A549 (cell line): ENCODE measurements at regions not wholly inside any gene's neighbourhood (a gene's known extent, or its start where the extent isn't known, plus 50 kb on each side); places are given as distances from the start of the nearest gene placed in this dataset.

Experiments used
- CBX2 ChIP-seq: fragments of 200-600 bp; sonication (generic); IDR thresholded peaks from 2 replicates; pipeline ENCODE4 v1.6.1; 2016; ENCODE audit warnings: low read depth, mild to moderate bottlenecking, borderline replicate concordance
- CEBPB ChIP-seq, 2 experiments: fragments of >200 bp in 1 of 2; sonication (Bioruptor Twin) in 1 of 2; formaldehyde crosslinking in 1 of 2; IDR thresholded peaks; 2 replicates each; pipeline ENCODE4 v1.6.1; 2012 to 2016
- CHD4 ChIP-seq: fragments of 200-600 bp; sonication (generic); IDR thresholded peaks from 2 replicates; pipeline ENCODE4 v1.6.1; 2016; ENCODE audit warnings: antibody characterized with exemption, mild to moderate bottlenecking, borderline replicate concordance
- CTCF ChIP-seq: fragments of >200 bp; sonication (Bioruptor Twin); formaldehyde crosslinking; IDR thresholded peaks from 3 replicates; pipeline ENCODE4 v1.5.1; 2016
- POLR2A ChIP-seq: IDR thresholded peaks from 2 replicates; pipeline ENCODE4 v1.6.1; 2012; ENCODE audit warnings: mild to moderate bottlenecking, low read length
- POLR2AphosphoS2 ChIP-seq: conservative IDR thresholded peaks from 2 replicates; pipeline ENCODE4 v1.6.1; 2012; ENCODE audit warnings: low read length, improper control_type of control experiment, inconsistent platforms
- RCOR1 ChIP-seq: fragments of 150-350 bp; IDR thresholded peaks from 2 replicates; pipeline ENCODE4 v1.6.1; 2014; ENCODE audit warnings: antibody characterized with exemption, low read length, low read depth
- RFX5 ChIP-seq: fragments of 450-650 bp; IDR thresholded peaks from 2 replicates; pipeline ENCODE4 v1.7.1; 2014; ENCODE audit warnings: antibody characterized with exemption, mild to moderate bottlenecking, moderate library complexity
- ZC3H11A ChIP-seq: fragments of 450-650 bp; IDR thresholded peaks from 2 replicates; pipeline ENCODE4 v1.6.1; 2014; ENCODE audit warnings: antibody characterized with exemption, mild to moderate bottlenecking

- TF ChIP-seq CHD4 (no peak), CTCF (no peak), RCOR1 (no peak), POLR2AphosphoS2 (no peak), CEBPB (IDR thresholded peaks at IDR 0.05) (no peak), RFX5 (no peak), POLR2A (no peak), ZC3H11A (no peak), CBX2 (no peak)
Measured at GRCh38 chr13:73715911-73716510, 418.2 kb downstream of the KLF12 start.
